ENCODE measurements at regions not wholly inside any gene's neighbourhood (a gene's known extent, or its start where the extent isn't known, plus 50 kb on each side); places are given as distances from the start of the nearest gene placed in this dataset.

- peaks cover under 1% of the 10 kb centered on the region for H3K9me3 ChIP-seq (ENCODE audit: low read depth, low read length, poor library complexity, severe bottlenecking)
- CTCF ChIA-PET = no interaction called here
Observed at GRCh38 chr17:70938336-70938735, 769.0 kb downstream of the KCNJ2 start.

DNA sequence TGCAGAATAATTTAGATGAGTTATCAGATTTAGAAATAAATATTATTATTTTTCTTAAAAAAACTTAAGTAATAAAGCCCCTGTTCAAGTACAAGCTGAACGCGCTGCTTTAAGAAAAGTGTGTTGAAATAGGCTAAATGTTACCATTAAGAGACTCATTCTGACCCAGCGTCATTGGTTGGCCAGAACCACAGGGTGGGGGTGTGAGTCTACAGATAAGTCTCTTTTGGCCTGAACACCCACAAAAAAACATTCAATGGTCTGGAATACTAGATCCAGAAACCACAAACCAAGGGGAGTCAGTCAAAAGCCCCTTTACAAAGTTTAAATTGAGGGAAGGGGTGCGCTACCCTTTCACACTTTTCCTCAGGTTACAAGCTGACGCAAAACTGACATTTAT lies 776.1 kb downstream of the KCNJ2 start:
- ChIA-PET POLR2A (ENCODE audit: low non-redundant PET) (no interaction called here), CTCF (no interaction called here)
- no peak for DNase-seq (ENCODE audit: low spot score)
- no TSS peak for BruUV-seq (replicated peaks)
- Histone ChIP-seq H3K27ac (ENCODE audit: low read depth, low read length, poor library complexity, severe bottlenecking) (no peak overlapping the region), H3K27me3 (replicated peaks; ENCODE audit: insufficient read depth, low read depth, low read length, poor library complexity) (no peaks in the 10 kb centered on the region), H3K9me3 (ENCODE audit: low read depth, low read length, poor library complexity, severe bottlenecking) (peaks cover 5% of the 10 kb centered on the region), H3K36me3 (ENCODE audit: insufficient read depth, low read length, poor library complexity, severe bottlenecking) (no peaks in the 10 kb centered on the region), H3K4me1 (ENCODE audit: insufficient read depth, low read length, poor library complexity, severe bottlenecking) (no peaks in the 10 kb centered on the region), H3K4me3 (ENCODE audit: low read depth, low read length, poor library complexity, severe bottlenecking) (no peak overlapping the region)
- intact Hi-C loops (cut with micrococcal nuclease; ENCODE audit: unreplicated experiment) = no loop called here
- TF ChIP-seq EZH2 (IDR thresholded peaks at IDR 0.05; ENCODE audit: borderline replicate concordance, low read depth, low read length, poor library complexity, severe bottlenecking) = no peak
- no peak for TF ChIP-seq CTCF (conservative IDR thresholded peaks at IDR 0.05; ENCODE audit: low read depth, low read length)

More at GRCh38 chr17:70938336-70938735, 769.0 kb downstream of the KCNJ2 start:
- intact Hi-C loops (cut with micrococcal nuclease; ENCODE audit: unreplicated experiment) = no loop called here
- Histone ChIP-seq H3K4me3 (ENCODE audit: low read depth, low read length, poor library complexity, severe bottlenecking) (no peak overlapping the region), H3K4me1 (ENCODE audit: insufficient read depth, low read length, poor library complexity, severe bottlenecking) (no peaks in the 10 kb centered on the region), H3K27me3 (replicated peaks; ENCODE audit: insufficient read depth, low read depth, low read length, poor library complexity) (no peaks in the 10 kb centered on the region), H3K36me3 (ENCODE audit: insufficient read depth, low read length, poor library complexity, severe bottlenecking) (no peaks in the 10 kb centered on the region), H3K27ac (ENCODE audit: low read depth, low read length, poor library complexity, severe bottlenecking) (no peak overlapping the region)
- no TSS peak for BruUV-seq (replicated peaks)
- POLR2A ChIA-PET (ENCODE audit: low non-redundant PET) = no interaction called here
- TF ChIP-seq CTCF (conservative IDR thresholded peaks at IDR 0.05; ENCODE audit: low read depth, low read length) = no peak
- TF ChIP-seq EZH2 (IDR thresholded peaks at IDR 0.05; ENCODE audit: borderline replicate concordance, low read depth, low read length, poor library complexity, severe bottlenecking) = no peak
- DNase-seq (ENCODE audit: low spot score) = no peak

GRCh38 chr17:70947215-70947614 lies 777.9 kb downstream of the KCNJ2 start:
- ChIA-PET CTCF (no interaction called here), POLR2A (ENCODE audit: low non-redundant PET) (no interaction called here)
- Histone ChIP-seq H3K36me3 (ENCODE audit: insufficient read depth, low read length, poor library complexity, severe bottlenecking) (no peaks in the 10 kb centered on the region), H3K9me3 (ENCODE audit: low read depth, low read length, poor library complexity, severe bottlenecking) (peaks cover 5% of the 10 kb centered on the region), H3K4me1 (ENCODE audit: insufficient read depth, low read length, poor library complexity, severe bottlenecking) (no peaks in the 10 kb centered on the region), H3K4me3 (ENCODE audit: low read depth, low read length, poor library complexity, severe bottlenecking) (no peak overlapping the region), H3K27me3 (replicated peaks; ENCODE audit: insufficient read depth, low read depth, low read length, poor library complexity) (no peaks in the 10 kb centered on the region), H3K27ac (ENCODE audit: low read depth, low read length, poor library complexity, severe bottlenecking) (no peak overlapping the region)
- BruUV-seq (replicated peaks) = no TSS peak
- TF ChIP-seq CTCF (conservative IDR thresholded peaks at IDR 0.05; ENCODE audit: low read depth, low read length) (no peak), EZH2 (IDR thresholded peaks at IDR 0.05; ENCODE audit: borderline replicate concordance, low read depth, low read length, poor library complexity, severe bottlenecking) (no peak)
- intact Hi-C loops (cut with micrococcal nuclease; ENCODE audit: unreplicated experiment) = no loop called here
- DNase-seq (ENCODE audit: low spot score) = no peak
